WTC11 (cell line): ENCODE measurements at regions not wholly inside any gene's neighbourhood (a gene's known extent, or its start where the extent isn't known, plus 50 kb on each side); places are given as distances from the start of the nearest gene placed in this dataset.

ENCODE experiments used
- ETV6 ChIP-seq: sonication (generic); formaldehyde crosslinking; IDR thresholded peaks from 2 replicates; pipeline ENCODE4 v1.8.1; 2022; ENCODE audit warnings: mild to moderate bottlenecking, missing genetic modification reagents
- JUN ChIP-seq: sonication (generic); formaldehyde crosslinking; IDR thresholded peaks from 2 replicates; pipeline ENCODE4 v1.8.0; 2023; ENCODE audit warnings: mild to moderate bottlenecking, missing genetic modification reagents
- SMAD4 ChIP-seq: sonication (generic); formaldehyde crosslinking; IDR thresholded peaks from 2 replicates; pipeline ENCODE4 v1.8.0; 2022; ENCODE audit warnings: mild to moderate bottlenecking, missing genetic modification reagents
- TF ChIP-seq, protein P1 (sequence below): sonication (generic); formaldehyde crosslinking; IDR thresholded peaks from 2 replicates; pipeline ENCODE4 v1.8.1; 2023; ENCODE audit warnings: mild to moderate bottlenecking, missing genetic modification reagents
- TF ChIP-seq, protein P2 (sequence below): fragments of 200-600 bp; IDR thresholded peaks from 2 replicates; pipeline ENCODE4 v1.8.0; 2022; ENCODE audit warnings: antibody characterized with exemption
- TF ChIP-seq, protein P3 (sequence below): sonication (generic); formaldehyde crosslinking; conservative IDR thresholded peaks from 2 replicates; pipeline ENCODE4 v1.8.1; 2022; ENCODE audit warnings: mild to moderate bottlenecking, missing genetic modification reagents

DNA sequence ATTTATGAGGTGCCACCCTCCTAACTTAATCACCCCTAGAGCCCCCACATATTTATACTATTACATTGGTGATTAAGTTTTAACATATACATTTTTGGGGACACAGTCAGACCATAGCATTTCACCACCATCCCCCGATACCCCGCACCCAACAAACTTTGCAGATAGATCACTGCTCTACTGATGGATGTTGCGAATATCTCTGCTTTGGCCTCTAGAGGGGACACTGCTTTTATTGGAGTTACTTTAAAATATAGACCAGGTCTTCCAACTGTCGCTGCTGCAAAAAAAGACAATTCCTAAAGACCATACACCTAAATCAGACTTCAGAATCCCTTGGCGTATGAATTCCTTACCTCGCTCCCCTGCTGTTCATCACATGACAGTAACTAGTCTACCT, 115.8 kb upstream of the FSHR start:
- TF ChIP-seq, protein P1, sequence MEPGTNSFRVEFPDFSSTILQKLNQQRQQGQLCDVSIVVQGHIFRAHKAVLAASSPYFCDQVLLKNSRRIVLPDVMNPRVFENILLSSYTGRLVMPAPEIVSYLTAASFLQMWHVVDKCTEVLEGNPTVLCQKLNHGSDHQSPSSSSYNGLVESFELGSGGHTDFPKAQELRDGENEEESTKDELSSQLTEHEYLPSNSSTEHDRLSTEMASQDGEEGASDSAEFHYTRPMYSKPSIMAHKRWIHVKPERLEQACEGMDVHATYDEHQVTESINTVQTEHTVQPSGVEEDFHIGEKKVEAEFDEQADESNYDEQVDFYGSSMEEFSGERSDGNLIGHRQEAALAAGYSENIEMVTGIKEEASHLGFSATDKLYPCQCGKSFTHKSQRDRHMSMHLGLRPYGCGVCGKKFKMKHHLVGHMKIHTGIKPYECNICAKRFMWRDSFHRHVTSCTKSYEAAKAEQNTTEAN (CRISPR knock-in tag) = no peak
- TF ChIP-seq, protein P2, sequence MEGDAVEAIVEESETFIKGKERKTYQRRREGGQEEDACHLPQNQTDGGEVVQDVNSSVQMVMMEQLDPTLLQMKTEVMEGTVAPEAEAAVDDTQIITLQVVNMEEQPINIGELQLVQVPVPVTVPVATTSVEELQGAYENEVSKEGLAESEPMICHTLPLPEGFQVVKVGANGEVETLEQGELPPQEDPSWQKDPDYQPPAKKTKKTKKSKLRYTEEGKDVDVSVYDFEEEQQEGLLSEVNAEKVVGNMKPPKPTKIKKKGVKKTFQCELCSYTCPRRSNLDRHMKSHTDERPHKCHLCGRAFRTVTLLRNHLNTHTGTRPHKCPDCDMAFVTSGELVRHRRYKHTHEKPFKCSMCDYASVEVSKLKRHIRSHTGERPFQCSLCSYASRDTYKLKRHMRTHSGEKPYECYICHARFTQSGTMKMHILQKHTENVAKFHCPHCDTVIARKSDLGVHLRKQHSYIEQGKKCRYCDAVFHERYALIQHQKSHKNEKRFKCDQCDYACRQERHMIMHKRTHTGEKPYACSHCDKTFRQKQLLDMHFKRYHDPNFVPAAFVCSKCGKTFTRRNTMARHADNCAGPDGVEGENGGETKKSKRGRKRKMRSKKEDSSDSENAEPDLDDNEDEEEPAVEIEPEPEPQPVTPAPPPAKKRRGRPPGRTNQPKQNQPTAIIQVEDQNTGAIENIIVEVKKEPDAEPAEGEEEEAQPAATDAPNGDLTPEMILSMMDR = no peak
- TF ChIP-seq JUN (CRISPR knock-in tag) (no peak), SMAD4 (CRISPR knock-in tag) (no peak), ETV6 (CRISPR knock-in tag) (no peak)
- TF ChIP-seq, protein P3, sequence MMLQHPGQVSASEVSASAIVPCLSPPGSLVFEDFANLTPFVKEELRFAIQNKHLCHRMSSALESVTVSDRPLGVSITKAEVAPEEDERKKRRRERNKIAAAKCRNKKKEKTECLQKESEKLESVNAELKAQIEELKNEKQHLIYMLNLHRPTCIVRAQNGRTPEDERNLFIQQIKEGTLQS = no peak
